PC-9 (cell line): ENCODE measurements at regions not wholly inside any gene's neighbourhood (a gene's known extent, or its start where the extent isn't known, plus 50 kb on each side); places are given as distances from the start of the nearest gene placed in this dataset.

Experiments used
- BruUV-seq: library from RNA; stranded (reverse); fragments of 400-500 nt; replicated peaks from 2 replicates; lab custom pipeline; 2021; lab: Mats Ljungman, UMichigan
- CTCF ChIA-PET: fragments of 300-600 bp; sonication (Branson Sonifier 250); formaldehyde crosslinking; loops from one replicate; lab custom pipeline; 2022; ENCODE audit warnings: antibody characterized with exemption; lab: Charles Lee
- POLR2A ChIA-PET: fragments of 300-600 bp; sonication (Branson Sonifier 250); formaldehyde crosslinking; loops from one replicate; lab custom pipeline; 2022; ENCODE audit warnings: antibody characterized with exemption; ENCODE audit not compliant: unreplicated experiment; lab: Charles Lee
- DNase-seq, 2 experiments: peaks; one replicate each; pipeline versions ENCODE4 v3.0.0 to v3.0.0-alpha.2; 2015 to 2022; ENCODE audit warnings: mixed read lengths in 1 of 2
- H2AFZ ChIP-seq: fragments of 200-600 bp; sonication (generic); 2 replicates; pipeline ENCODE4 v1.8.1; 2017; ENCODE audit warnings: antibody characterized with exemption
- H3F3A ChIP-seq: fragments of 200-600 bp; sonication (generic); 2 replicates; pipeline ENCODE4 v1.8.1; 2017; ENCODE audit warnings: antibody characterized with exemption, mild to moderate bottlenecking, low read depth; ENCODE audit not compliant: insufficient read depth
- H3K27ac ChIP-seq: fragments of 200-600 bp; sonication (generic); 2 replicates; pipeline ENCODE4 v1.6.1; 2016; ENCODE audit warnings: mixed run types
- H3K27me3 ChIP-seq: fragments of 200-600 bp; sonication (generic); 2 replicates; pipeline ENCODE4 v1.6.1; 2016; ENCODE audit warnings: low read depth, mixed run types; ENCODE audit not compliant: insufficient read depth
- H3K36me3 ChIP-seq: fragments of 200-600 bp; sonication (generic); 2 replicates; pipeline ENCODE4 v1.6.1; 2016; ENCODE audit warnings: low read depth, mixed run types
- H3K4me1 ChIP-seq: fragments of 200-600 bp; sonication (generic); replicated peaks from 2 replicates; pipeline ENCODE4 v1.6.1; 2016; ENCODE audit warnings: mixed run types; ENCODE audit not compliant: insufficient read depth
- H3K4me2 ChIP-seq: fragments of 200-600 bp; sonication (generic); 2 replicates; pipeline ENCODE4 v1.6.1; 2017; ENCODE audit warnings: mixed run types
- H3K4me3 ChIP-seq: fragments of 200-600 bp; sonication (generic); 2 replicates; pipeline ENCODE4 v1.6.1; 2016; ENCODE audit warnings: mixed run types
- H3K79me2 ChIP-seq: fragments of 200-600 bp; sonication (generic); 2 replicates; pipeline ENCODE4 v1.6.1; 2017; ENCODE audit warnings: low read depth, mixed run types
- H3K9me2 ChIP-seq: fragments of 200-600 bp; sonication (generic); 2 replicates; pipeline ENCODE4 v1.8.1; 2017; ENCODE audit warnings: mild to moderate bottlenecking; ENCODE audit not compliant: insufficient read depth
- H3K9me3 ChIP-seq: fragments of 200-600 bp; sonication (generic); 2 replicates; pipeline ENCODE4 v1.8.1; 2016; ENCODE audit warnings: low read depth; ENCODE audit not compliant: insufficient read depth
- H4K20me1 ChIP-seq: fragments of 200-600 bp; sonication (generic); 2 replicates; pipeline ENCODE4 v1.8.1; 2017; ENCODE audit not compliant: insufficient read depth
- CTCF ChIP-seq: fragments of 200-600 bp; sonication (generic); conservative IDR thresholded peaks from 2 replicates; pipeline ENCODE4 v1.6.1; 2017; ENCODE audit warnings: mixed run types, antibody characterized with exemption, mild to moderate bottlenecking, moderate library complexity
- EZH2 ChIP-seq: fragments of 200-600 bp; sonication (generic); IDR thresholded peaks from 2 replicates; pipeline ENCODE4 v1.8.0; 2017; ENCODE audit warnings: antibody characterized with exemption, low read depth
- intact Hi-C: fragments of 100-400 bp; cut with micrococcal nuclease; formaldehyde crosslinking; loops from one replicate; pipeline ENCODE4 v1.10.0; 2022; ENCODE audit not compliant: unreplicated experiment

- no peaks in the 10 kb centered on the region for H3K9me2 ChIP-seq
- no peaks in the 10 kb centered on the region for H3K36me3 ChIP-seq
- CTCF ChIA-PET = no interaction called here
- H3K79me2 ChIP-seq = no peaks in the 10 kb centered on the region
- no peak overlapping the region for H3K4me3 ChIP-seq
- no peak overlapping the region for H2AFZ ChIP-seq
- POLR2A ChIA-PET = no interaction called here
- H4K20me1 ChIP-seq = no peaks in the 10 kb centered on the region
- H3K9me3 ChIP-seq = no peaks in the 10 kb centered on the region
- intact Hi-C loops = no loop called here
- no peak overlapping the region for H3K4me2 ChIP-seq
- no peak for DNase-seq
- BruUV-seq = no TSS peak
- no peaks in the 10 kb centered on the region for H3F3A ChIP-seq
- no peaks in the 10 kb centered on the region for H3K27me3 ChIP-seq
- TF ChIP-seq CTCF (no peak), EZH2 (no peak)
- no peaks in the 10 kb centered on the region for H3K4me1 ChIP-seq
- no peak overlapping the region for H3K27ac ChIP-seq
Measured at GRCh38 chrX:25207803-25208475, 192.2 kb upstream of the ARX start.

- Histone ChIP-seq H3K4me2 (no peak overlapping the region), H4K20me1 (no peaks in the 10 kb centered on the region), H3K79me2 (no peaks in the 10 kb centered on the region), H3K36me3 (no peaks in the 10 kb centered on the region), H3K27me3 (no peaks in the 10 kb centered on the region), H3K27ac (no peak overlapping the region), H3K9me3 (no peaks in the 10 kb centered on the region), H2AFZ (no peak overlapping the region), H3K4me1 (no peaks in the 10 kb centered on the region), H3K9me2 (no peaks in the 10 kb centered on the region), H3F3A (no peaks in the 10 kb centered on the region), H3K4me3 (no peak overlapping the region)
- BruUV-seq = no TSS peak
- intact Hi-C loops = no loop called here
- ChIA-PET POLR2A (no interaction called here), CTCF (no interaction called here)
- DNase-seq = no peak
- TF ChIP-seq CTCF (no peak), EZH2 (no peak)
Measured at GRCh38 chrX:25206778-25207177, 191.0 kb upstream of the ARX start.

GRCh38 chrX:25204182-25204581 is 188.4 kb upstream of the ARX start:
- H4K20me1 ChIP-seq = no peaks in the 10 kb centered on the region
- H3K79me2 ChIP-seq = no peaks in the 10 kb centered on the region
- H3K9me3 ChIP-seq = no peaks in the 10 kb centered on the region
- H2AFZ ChIP-seq = no peak overlapping the region
- no peak for DNase-seq
- ChIA-PET CTCF (no interaction called here), POLR2A (no interaction called here)
- no TSS peak for BruUV-seq
- no peaks in the 10 kb centered on the region for H3K27me3 ChIP-seq
- TF ChIP-seq EZH2 (no peak), CTCF (no peak)
- H3K4me1 ChIP-seq = no peaks in the 10 kb centered on the region
- intact Hi-C loops = no loop called here
- H3K4me2 ChIP-seq = no peak overlapping the region
- H3K36me3 ChIP-seq = no peaks in the 10 kb centered on the region
- H3K27ac ChIP-seq = no peak overlapping the region
- H3F3A ChIP-seq = no peaks in the 10 kb centered on the region
- H3K4me3 ChIP-seq = no peak overlapping the region
- H3K9me2 ChIP-seq = no peaks in the 10 kb centered on the region
